NCI-H524 (cell line): ENCODE measurements at regions not wholly inside any gene's neighbourhood (a gene's known extent, or its start where the extent isn't known, plus 50 kb on each side); places are given as distances from the start of the nearest gene placed in this dataset.

Experiments used
- DNase-seq, 2 experiments: peaks; one replicate each; lab custom pipeline; 2025; lab: John Stamatoyannopoulos, UW

DNA sequence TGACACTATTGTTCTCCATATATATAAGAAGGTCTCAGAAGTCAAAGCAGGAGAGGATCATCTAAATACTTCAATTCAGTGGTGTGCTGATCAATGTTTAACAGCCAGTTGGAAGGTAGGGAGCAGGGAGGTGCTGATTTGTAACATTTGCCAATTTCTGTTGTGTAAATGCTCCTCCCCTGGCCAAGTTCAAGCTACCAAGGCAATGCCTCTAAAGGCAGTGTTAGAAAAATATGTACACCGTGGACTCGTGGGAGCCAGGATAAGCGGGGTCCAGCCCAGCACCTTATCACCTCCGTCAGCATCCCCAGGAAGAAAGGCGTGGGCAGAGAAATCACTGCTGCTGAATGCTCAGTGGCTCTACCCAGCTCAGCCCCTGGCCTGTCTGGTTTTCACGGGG, 75.3 kb upstream of the COX10 start:
- no peak for DNase-seq

DNA sequence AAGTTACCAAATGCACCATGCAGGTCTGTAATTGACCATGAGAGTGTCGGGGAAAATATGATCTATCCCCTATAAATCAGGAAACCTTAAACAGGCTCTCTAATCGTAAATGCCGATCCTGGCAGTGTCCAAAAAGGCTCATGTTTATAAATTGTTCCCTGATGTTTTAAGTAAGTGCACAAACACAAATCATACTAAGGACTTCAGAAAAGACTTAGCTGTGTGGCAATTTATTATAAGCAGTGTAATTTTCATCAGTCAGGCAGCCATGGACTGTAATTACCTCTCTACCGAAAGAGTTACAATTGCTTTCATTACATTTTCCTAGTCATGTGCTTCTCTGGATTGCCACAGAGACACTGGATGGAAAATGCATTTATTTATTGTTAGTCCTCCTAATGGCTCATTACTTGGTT, 73.4 kb upstream of the COX10 start:
- DNase-seq, result no peak

DNA sequence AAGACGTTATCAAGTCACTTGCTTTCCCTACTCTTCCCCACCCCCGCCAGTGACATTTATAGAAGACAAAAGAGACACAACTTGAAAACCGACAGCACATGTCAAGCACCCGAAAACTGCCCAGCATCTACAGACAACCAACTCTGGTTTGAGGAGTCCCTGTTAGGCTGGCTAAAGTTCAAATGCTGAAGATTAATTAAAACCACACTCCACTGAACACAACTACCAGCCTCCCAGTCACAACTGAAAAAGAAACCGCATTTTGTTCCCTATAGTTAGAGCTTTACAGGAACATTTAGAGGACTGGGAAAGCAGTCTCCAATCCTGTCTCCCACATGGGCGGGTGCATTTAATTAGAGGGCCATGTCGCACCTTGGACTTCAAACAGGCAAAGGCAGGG, 73.0 kb upstream of the COX10 start:
- DNase-seq, result no peak

DNA sequence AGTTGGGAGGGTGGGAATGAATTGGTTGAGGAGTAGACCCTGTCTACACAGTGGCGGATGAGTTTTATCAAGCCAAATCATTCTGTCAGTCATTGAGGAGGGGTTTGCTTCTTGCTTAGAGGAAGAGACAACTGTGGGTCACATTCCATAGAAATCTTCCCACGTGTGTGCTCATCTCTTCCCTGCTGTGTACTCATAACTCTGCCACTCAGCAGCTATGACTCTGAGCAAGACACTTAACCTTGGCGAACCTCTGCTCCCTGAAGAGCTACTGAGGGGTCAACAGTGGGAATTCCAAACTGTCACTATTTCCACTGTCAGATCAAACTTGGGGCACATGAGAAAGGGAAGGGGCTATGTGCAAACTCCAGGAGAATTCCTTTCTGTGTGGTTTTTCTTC, 72.6 kb upstream of the COX10 start:
- DNase-seq, result no peak

DNA sequence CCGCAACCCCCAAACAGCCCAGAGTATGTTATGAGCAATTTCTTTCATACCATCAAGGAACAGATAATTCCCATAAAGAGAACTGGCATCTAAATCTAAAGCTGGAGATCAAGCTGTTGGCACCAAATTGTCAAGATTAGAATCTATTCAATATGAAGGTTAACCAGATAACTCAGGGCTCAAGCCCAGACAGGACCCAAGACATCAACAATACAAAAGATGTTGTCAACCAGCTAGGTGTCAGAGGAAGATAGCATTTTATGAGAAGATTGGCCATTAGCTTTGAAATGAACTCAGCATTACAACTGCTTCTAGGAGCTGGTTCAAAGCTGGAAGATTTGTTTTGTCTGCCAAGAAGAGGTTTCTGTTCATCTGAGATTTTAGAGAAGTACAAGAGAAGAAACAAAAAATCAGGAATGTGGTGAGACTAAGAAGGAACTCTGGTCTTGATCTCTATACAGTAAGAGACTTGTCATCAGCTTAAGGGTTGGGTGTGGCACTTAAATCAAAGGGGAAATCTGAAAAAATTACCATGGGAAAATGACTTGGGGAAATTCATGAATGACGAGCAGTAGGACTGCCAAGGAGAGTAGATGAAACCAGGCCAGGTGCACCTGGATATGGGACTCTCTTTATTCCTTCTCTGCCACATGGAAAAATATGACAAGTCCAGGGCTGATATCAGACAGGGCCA, 64.2 kb upstream of the COX10 start:
- DNase-seq, result no peak

DNA sequence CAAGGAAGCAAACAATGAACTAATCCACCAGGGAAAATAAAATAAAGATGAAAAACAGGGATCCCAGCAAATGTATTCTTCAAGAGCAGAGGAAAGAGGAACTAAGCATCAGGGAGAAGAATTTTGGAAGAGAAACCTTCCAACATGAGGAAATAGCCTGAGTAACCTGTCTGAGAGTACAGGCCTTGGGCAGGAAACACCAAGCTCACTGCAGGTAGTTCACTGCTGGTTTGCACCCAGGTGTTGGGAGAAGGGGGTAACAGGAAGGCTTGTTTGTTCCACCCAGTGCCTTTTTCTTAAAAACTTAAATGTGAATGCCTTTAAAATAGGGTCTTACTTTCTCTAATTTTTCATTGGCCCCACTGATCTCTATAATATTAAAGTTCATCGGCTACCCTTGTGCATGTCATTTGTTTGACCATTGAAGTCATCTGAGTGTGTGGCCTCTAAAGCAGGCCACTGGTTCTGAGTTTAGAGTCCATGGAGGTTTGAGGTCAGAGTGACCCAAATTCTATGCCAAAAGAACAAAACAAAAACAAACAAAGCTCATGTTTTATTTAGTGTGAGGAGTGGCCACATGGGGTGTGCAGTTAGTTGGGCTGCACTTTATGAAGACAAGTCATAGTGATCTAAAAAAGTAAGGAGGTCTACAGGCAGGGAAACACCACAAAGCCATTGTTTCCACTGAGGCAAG, 62.9 kb upstream of the COX10 start:
- DNase-seq, result no peak

DNA sequence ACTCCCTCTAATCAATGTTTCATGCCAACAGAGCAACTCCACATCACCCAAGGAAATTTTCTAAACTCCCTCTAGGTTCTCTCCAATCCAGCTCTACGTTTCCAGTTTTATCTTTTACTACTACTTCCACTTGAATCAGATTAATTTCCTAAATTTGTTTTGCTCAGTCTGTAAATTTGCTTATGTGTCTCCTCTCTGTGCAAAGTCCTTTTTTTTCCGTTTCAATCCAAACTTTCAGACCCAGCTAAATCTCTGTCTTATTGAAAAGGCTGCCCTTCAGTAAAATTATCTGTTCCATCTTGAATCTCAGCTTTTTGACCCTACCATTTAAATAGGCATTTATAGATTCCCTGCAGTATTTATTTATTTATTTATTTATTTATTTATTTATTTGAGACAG, 61.4 kb upstream of the COX10 start:
- DNase-seq, result no peak

DNA sequence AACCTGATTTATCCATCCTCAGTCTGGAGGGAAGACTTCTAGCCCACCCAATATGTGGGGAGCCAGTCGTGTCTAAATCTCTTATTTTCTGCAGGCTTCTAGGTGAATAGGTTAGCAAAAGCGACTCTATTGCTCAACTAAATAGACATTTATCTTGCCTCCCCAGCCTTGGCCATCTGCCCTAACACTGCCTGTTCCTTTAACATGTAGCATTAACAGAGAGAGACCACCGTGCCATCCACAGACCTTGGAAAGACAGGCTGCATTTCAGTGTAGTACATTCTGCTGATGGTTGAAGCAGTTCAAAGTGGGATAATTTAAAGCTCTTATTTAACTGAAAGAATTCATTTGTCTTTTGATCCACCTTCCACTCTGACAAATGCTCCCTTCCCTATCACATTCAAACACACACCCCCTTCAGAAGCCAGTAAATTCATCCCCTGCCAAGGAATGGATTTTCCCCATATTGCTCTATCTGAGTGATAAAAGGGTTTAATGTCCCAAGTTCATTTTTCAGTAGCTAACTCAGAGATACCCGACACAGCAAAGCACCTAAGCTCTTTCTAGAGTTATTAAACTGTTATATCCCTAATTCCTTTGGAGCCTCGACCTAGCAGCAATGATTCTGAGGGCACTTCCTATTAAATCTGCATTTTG, 58.1 kb upstream of the COX10 start:
- DNase-seq, result no peak

DNA sequence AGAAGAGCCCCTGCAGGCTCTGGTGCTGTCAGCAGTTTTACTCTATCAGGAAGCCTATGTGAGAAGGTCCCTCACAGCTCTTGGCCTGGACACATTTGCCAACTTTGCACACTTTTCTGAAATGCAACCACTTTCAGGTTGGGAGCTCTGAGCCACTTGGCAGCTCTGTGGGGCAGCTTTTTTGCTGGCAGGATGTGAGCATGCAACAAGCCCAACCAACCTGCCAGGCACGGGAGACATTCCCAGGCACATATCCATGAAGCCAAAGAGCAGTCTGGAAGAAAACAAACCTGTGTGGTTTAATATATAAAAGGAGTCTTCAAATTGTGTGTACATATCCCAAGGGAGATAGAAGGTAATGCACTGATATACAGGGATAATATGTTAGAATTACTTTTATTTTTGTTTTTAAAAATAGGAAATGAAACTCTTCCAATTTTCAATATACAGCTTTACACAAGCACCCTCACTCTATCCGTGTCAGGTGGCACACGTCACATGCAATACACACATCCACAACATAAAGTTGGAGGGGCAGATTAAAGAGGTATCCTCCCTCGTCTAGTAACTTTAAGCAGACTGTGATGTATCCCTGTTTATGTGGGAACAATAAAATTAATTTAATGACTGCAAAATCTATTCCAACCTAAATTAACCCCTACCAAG, 57.4 kb upstream of the COX10 start:
- no peak for DNase-seq

DNA sequence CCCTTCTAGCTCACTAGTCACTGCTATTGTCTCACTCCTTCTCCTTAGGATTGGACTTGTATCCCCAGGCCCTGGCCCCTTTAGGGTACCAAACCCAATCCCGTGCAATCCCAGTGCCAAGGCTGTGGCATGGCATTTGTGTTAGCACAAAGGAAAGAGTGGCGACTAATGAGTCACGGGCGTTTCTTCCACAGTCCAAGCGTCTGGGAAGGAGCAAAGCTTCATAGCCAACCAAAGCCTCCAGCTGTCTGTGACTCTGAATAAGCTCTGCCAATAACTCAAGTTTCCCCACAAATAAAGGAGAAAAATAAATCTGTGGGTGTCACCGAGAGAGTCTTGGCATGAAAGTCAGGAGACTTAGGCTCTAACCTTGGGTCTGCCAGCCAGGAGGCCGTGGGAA, 54.6 kb upstream of the COX10 start:
- no peak for DNase-seq

DNA sequence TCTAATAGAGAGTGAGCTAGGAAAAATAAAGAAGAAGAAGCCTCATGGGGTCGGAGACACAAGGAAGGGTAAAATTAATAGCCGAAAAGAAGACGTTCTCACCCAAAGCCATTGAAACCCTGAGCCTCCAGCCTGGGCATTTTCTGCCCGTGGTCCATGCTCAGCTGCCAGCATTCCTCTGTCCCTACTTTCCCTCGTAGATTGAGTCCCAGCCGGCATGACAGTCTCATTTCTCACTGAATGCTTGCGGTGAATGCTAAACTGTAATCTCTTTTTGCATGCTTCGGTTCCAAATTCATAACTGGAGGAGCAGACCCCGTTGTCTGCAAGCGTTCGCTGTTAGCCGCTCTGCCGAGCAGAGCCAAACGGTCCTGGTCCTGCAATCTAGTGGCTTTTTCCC, 54.0 kb upstream of the COX10 start:
- DNase-seq, result no peak

DNA sequence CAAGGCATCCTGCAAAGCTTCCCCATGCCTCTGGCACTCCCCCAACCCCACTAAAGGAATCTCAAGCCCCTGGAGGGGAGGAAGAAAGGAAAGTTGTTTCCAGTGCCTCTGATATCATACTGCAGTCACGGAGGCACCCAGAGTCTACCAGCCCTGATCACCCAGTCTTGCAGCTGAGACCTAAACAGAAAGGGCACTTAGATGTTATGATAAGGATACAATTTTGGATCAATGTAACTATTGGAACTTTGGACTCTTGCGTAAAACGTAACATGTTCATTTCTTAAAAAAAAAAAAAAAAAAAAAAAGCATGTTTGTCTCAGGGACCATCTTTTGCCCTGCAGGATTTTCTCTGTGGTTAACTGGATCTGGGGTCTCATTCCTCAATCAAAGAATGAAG, 52.4 kb upstream of the COX10 start:
- DNase-seq, result no peak

DNA sequence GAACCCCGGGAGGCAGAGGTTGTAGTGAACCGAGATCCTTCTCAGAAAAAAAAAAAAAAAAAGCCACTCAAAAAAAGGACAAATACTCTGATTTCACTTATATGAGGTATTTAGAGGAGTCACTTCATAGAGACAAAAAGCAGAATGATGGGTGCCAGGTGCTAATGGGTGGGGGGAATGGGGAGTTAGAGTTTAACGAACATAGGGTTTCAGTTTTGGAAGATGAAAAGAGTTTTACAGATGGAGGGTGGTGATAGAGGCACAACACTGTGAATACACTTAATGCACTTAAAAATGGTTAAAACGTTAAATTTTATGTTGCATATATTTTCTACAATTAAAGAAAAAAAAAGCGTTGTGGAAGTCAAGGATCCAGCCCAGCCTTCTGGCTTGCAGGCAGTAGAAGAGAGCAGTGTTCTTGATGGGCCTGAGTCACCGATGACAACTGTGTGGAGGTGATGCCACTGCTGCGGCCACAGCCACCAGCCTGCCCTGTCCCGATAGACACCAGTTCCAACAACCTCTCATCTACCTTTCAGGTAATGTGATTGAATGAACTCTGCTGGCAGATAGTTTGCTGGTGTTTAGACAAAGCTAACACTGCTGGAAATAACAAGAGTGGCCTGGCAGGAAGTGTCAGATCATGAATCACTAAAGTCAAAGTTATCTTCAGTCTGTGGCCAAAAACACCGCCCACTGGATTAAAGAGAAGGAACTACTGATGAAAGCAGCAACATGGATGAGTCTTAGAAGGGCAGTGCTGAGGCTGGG, 49.9 kb upstream of the COX10 start:
- no peak for DNase-seq
